Ramos (cell line): ENCODE measurements at regions not wholly inside any gene's neighbourhood (a gene's known extent, or its start where the extent isn't known, plus 50 kb on each side); places are given as distances from the start of the nearest gene placed in this dataset.
"Not testable (repeated sequence)": the region's sequence is repeated elsewhere in the genome, so short reads cannot be mapped to it uniquely, and the experiment has no call there.

Experiments used
- in situ Hi-C: fragments of 300-500 bp; cut with MboI; formaldehyde crosslinking; loops from one replicate; pipeline ENCODE4 v1.14.3; 2022; ENCODE audit warnings: low sequenced_read_pairs; ENCODE audit not compliant: unreplicated experiment

DNA sequence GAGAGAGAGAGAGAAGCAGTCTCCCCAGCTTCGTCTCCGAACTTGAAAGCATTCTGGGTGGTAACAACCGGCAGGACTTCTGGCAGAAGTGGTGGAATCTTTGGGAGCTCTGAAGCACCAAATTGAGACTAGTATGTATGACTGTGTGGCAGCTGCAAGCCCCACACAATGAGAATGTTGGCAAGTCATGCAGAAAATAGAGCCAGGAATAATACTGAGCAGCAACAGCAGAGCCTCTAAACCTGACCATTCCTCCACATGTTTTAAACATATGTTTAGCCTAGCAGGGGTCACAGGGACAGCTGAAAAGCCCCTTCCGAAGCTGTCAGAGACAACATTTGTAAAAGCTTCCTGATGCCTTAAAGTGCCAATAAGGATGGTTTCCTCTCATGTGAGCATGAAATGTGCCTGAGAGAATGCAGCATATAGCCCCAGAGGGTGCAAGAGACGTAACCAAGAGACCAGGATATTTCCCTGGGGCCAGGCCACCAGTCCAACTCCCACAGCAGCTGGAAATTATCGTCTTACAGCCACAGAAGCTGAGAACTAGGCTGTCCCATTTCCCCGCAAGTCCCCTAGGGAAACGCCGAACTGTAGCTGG, 178.6 kb upstream of the CCDC54 start:
- in situ Hi-C loops, result no loop called here

DNA sequence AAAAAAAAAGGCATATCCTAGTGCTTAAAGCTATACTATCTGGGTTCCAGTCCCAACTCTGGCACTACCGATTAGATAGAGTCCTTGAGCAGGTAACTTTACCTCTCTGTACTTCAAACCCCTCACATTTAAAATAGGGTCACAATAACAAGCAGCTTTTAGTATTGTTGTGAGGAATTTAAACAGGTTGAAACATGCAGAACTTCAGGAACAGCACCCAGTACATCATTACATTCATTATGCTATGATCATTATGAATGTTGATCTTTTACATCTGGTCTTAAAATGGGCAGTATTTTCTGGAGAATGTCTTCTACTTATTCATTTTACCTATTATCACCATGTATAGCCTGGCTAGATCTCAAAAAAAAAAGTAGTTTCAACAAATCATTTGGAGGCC, 176.1 kb upstream of the CCDC54 start:
- in situ Hi-C loops, result no loop called here

GRCh38 chr3:107202885-107203284, 174.4 kb upstream of the CCDC54 start:
- in situ Hi-C loops, result not testable (repeated sequence)

DNA sequence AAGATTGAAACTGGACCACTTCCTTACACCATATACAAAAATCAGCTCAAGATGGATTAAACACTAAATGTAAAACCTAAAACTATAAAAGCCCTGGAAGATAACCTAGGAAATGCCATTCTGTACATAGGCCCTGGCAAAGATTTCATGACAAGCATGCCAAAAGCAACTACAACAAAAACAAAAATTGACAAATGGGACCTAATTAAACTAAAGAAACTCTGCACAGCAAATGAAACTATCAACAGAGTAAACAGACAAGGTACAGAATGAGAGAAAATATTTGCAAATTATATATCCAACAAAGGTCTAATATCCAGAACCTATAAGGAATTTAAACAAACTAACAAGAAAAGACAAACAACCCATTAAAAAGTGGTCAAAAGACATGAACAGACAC, 173.1 kb upstream of the CCDC54 start:
- in situ Hi-C loops, result no loop called here

GRCh38 chr3:107205358-107205757, 171.9 kb upstream of the CCDC54 start:
- in situ Hi-C loops, result no loop called here

GRCh38 chr3:107206141-107206540, 171.1 kb upstream of the CCDC54 start:
- in situ Hi-C loops, result no loop called here

DNA sequence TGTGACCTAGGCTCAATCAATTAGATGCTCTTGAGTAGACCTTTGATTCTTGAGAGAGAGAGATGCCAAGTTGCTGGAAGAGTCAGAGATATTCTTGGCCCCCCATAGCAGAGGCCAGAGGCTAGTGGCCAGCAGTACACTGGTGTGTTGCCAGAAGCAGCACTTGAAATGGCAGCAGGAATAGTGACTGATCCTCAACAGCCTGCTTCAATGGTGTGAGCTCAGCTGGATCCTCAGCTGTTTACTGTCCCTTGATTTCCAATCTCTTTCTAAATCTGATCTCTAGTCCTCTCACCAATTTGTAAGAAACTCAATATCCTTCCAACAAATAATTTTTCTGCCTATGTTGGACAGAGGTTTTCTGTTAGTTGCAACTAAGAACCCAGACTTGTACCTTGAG, 170.3 kb upstream of the CCDC54 start:
- in situ Hi-C loops, result no loop called here

DNA sequence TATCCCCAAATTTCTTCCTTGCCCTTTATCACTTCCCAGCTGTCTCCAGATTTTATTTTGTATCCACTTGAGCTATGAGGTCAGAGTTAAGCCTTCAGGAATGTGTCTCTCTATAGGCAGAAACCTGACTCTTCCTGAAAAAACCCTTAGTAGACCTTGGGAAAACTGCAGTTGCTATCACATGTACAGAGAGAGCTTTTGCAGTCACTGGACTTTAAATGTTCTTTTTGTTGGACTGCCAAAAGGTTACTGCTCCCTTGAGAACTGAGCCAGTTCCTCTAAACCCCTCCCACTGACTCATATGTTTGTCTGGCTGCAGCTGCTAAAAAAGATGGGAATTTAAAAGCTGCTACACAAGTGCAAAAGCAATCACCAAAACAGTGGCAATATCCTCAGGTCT, 169.1 kb upstream of the CCDC54 start:
- in situ Hi-C loops, result no loop called here

GRCh38 chr3:107208796-107209195, 168.4 kb upstream of the CCDC54 start:
- in situ Hi-C loops, result no loop called here

DNA sequence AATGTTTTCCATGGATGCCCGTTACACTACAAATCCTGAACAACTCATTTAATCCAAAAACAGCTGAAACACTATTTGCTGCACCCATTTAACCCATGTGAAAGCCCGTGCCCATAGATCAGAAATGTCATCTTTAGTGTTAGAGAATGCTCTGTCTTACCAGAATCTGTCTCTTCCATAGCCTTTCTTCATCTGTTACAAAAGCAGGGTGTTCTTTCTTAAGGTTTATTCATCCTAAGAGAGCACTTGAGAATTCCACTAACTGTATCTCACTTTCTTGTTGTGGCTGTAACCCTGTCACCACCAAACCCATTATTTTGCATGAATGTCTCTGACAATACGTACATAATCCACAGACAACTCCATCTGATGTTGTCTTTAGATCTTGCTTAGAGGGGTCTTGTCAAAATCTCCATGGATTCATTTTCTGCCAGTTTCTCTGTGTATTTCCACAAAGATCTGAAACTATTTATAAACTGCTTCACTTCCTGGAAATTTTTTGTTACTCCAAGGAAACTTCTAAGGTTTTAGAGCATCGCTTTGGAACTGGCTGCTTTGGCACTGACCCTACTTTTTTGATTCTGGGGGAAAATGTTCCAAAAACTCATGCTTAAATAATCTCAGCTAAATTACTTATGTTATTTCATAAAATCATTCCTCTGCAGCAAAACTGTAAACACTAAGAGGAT, 167.8 kb upstream of the CCDC54 start:
- in situ Hi-C loops, result no loop called here

DNA sequence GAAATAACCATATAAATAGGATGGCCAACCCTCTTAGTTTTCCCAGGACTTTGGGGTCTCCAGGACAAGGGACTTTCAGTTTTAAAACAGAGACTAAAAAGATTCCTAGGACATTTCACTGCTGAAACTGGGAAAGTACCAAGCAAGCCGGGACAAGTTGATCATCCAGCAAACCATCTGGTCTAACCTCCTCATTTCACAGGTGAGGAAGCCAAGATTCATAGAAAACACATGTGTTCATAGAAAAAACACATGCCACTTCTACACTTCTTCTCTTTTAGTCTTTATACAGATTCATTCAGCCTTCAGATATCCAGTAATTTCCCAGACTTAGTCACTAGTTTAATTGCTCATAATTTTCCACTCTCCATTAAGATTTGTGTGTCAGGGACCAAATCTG, 165.6 kb upstream of the CCDC54 start:
- in situ Hi-C loops, result no loop called here

GRCh38 chr3:107212618-107213017, 164.6 kb upstream of the CCDC54 start:
- in situ Hi-C loops, result no loop called here

- in situ Hi-C loops, result no loop called here
Measured at GRCh38 chr3:107213044-107213669, 164.1 kb upstream of the CCDC54 start.

- in situ Hi-C loops, result no loop called here
Measured at GRCh38 chr3:107216229-107216628, 161.0 kb upstream of the CCDC54 start.

DNA sequence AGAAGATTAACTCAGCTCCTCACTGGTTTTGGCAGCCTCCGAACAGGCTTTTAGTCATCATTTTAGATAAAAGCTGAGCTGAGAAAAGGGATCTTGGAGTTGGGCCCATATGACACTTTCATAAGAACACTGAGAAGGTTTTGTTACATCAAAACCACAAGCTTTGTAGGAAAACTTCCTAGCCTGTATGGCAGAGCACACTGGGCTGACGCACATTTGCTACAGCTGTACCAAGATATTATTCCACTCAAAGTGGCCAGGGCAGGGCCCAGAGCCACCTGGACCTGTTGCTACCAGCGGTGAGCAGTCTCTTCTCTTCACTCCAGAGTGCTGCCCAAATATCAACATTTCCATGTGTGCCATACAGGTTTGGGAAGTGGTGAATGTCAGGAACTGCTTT, 160.5 kb upstream of the CCDC54 start:
- in situ Hi-C loops, result no loop called here

DNA sequence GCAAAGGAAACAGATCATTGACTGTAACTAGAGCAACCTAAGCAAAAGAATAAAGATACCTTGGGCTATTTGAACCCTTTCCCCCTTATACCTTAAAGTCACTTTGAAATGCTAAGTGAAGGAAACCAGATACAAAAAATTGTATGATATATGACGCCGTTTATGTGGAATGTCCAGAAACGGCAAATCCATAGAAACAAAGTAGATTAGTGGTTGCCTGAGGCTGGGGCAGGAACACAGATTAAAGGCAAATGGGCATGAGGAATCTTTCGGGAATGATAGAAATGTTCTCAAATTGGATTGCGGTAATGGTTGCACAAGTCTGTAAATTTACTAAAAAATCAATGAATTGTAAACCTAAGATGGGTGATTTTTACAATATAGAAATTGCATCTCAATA, 160.1 kb upstream of the CCDC54 start:
- in situ Hi-C loops, result no loop called here

DNA sequence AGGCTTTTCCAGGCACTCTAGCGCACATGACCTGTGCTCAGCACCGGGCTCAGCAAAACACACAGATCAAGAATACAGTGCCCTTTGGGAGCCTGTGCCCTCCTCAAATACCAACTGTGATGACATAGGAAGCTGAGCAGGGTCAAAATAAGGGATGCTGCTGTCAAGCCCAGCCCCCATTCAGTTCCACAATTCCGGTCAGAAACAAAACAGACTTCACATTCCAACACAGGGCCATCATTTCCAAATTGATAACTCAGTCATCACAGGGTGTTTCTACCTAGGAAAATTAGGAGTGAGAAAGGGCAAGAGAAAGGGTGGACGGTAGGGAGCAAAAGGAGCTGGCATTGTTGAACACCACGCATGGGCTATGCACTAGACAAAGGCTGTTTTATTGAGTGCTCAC, 158.4 kb upstream of the CCDC54 start:
- in situ Hi-C loops, result no loop called here

DNA sequence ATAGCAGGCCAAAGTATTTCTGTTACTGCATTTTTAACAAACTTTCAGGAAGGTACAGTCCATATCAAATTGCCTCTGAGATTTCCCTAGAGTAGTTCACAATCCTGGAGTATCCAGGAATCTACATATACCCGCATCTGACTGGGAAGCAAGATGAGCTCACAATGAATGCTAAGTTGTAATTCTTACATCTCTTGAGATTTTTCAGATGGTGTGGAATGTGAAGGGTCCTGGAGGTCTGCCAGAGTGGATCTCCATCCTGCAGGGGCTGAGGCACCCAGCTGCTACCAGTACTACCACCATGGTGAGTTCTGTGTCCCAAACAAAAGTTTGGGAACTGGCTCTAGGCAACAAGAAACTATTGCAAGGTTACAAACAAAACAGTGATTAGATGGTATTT, 156.7 kb upstream of the CCDC54 start:
- in situ Hi-C loops, result no loop called here

GRCh38 chr3:107221856-107222255, 155.4 kb upstream of the CCDC54 start:
- in situ Hi-C loops, result no loop called here

- in situ Hi-C loops, result no loop called here
Measured at GRCh38 chr3:107222907-107223306, 154.3 kb upstream of the CCDC54 start.

DNA sequence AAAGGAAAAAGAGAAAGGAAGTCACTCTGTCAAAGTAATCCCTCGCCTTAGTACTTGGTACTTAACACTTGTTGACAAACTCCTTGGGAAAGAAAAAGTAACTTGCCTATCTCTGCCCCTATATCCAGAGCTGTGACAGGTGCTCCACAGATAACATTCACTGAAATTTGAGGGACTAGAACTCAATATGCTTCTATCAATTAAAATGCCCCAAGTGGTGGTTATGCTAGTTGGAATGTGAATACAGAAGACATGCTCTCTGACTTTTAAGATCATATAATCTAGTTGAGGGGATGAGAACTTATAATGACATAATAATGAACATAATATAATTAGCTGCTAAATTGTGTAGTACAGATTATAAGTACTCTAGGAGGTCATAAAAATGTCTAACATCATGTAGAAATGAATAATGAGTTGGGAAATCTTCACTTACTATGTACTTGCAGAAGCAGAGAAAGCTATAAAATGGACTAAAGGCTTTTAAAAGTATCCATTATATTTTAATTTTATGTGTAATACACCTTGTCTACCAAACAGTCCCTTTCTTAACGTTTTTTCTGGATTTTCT, 153.1 kb upstream of the CCDC54 start:
- in situ Hi-C loops, result no loop called here
